ENCODE measurements at regions not wholly inside any gene's neighbourhood (a gene's known extent, or its start where the extent isn't known, plus 50 kb on each side); places are given as distances from the start of the nearest gene placed in this dataset.

DNA sequence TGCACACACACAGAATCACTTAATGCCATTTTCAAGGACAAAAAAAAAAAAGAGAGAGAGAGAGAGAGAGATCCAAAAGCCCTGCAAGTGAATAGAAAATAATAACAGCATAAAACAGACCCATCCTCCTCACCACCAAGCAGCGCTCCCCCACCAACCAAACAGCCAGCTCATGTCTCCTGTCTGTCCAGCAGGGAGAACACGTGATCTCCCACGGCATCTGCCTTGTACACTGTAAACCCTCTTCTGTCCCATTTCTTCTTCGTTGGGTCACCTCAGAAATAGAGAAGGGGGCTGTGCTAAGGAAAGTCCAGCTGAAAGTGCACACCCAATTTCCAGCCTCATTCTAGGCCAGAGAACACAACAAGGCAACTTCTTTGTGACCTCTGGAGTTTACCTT is 222.5 kb downstream of the EXOC5 start:
- TF ChIP-seq, protein P1, sequence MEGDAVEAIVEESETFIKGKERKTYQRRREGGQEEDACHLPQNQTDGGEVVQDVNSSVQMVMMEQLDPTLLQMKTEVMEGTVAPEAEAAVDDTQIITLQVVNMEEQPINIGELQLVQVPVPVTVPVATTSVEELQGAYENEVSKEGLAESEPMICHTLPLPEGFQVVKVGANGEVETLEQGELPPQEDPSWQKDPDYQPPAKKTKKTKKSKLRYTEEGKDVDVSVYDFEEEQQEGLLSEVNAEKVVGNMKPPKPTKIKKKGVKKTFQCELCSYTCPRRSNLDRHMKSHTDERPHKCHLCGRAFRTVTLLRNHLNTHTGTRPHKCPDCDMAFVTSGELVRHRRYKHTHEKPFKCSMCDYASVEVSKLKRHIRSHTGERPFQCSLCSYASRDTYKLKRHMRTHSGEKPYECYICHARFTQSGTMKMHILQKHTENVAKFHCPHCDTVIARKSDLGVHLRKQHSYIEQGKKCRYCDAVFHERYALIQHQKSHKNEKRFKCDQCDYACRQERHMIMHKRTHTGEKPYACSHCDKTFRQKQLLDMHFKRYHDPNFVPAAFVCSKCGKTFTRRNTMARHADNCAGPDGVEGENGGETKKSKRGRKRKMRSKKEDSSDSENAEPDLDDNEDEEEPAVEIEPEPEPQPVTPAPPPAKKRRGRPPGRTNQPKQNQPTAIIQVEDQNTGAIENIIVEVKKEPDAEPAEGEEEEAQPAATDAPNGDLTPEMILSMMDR (conservative IDR thresholded peaks at IDR 0.05), result no peak
- TF ChIP-seq ZFX (IDR thresholded peaks at IDR 0.05), result no peak
